OCI-LY7 (cell line): ENCODE measurements at regions not wholly inside any gene's neighbourhood (a gene's known extent, or its start where the extent isn't known, plus 50 kb on each side); places are given as distances from the start of the nearest gene placed in this dataset.

Experiments
- CTCF ChIP-seq: fragments of 200-600 bp; sonication (generic); conservative IDR thresholded peaks from 2 replicates; pipeline ENCODE4 v1.5.1; 2014; ENCODE audit warnings: mild to moderate bottlenecking, antibody characterized with exemption, low read length, moderate library complexity, mixed read lengths
- EZH2phosphoT487 ChIP-seq: fragments of 200-600 bp; sonication (generic); IDR thresholded peaks from 2 replicates; pipeline ENCODE4 v1.6.1; 2018; ENCODE audit warnings: low read depth, borderline replicate concordance, mild to moderate bottlenecking, mixed run types, antibody characterized with exemption, low read length, moderate library complexity, mixed read lengths

GRCh38 chr2:144229296-144229695 lies 290.6 kb downstream of the ZEB2 start:
- no peak for TF ChIP-seq CTCF
- no peak for TF ChIP-seq EZH2phosphoT487
